Mesendoderm (in vitro differentiated cells): ENCODE measurements at regions not wholly inside any gene's neighbourhood (a gene's known extent, or its start where the extent isn't known, plus 50 kb on each side); places are given as distances from the start of the nearest gene placed in this dataset.

ENCODE experiments used
- DNase-seq: peaks from one replicate; pipeline ENCODE4 v3.0.0; 2013
- H2AK5ac ChIP-seq: 2 replicates; pipeline ENCODE4 v1.6.1; 2013; ENCODE audit warnings: low read length, inconsistent platforms
- H2BK120ac ChIP-seq: 2 replicates; pipeline ENCODE4 v1.6.1; 2013; ENCODE audit warnings: low read depth, mild to moderate bottlenecking, low read length, moderate library complexity, mixed read lengths
- H2BK15ac ChIP-seq: replicated peaks from 2 replicates; pipeline ENCODE4 v1.6.1; 2013; ENCODE audit warnings: low read depth, mild to moderate bottlenecking, moderate library complexity
- H2BK5ac ChIP-seq: 2 replicates; pipeline ENCODE4 v1.6.1; 2013; ENCODE audit warnings: low read length, inconsistent platforms
- H3K18ac ChIP-seq: 2 replicates; pipeline ENCODE4 v1.6.1; 2013; ENCODE audit warnings: mild to moderate bottlenecking, low read length, mixed read lengths
- H3K23ac ChIP-seq: one replicate; pipeline ENCODE4 v1.6.1; 2013; ENCODE audit warnings: low read length
- H3K27ac ChIP-seq: 2 replicates; pipeline ENCODE4 v1.5.1; 2013; ENCODE audit warnings: low read depth, mild to moderate bottlenecking, inconsistent platforms, low read length, moderate library complexity
- H3K27me3 ChIP-seq: 2 replicates; pipeline ENCODE4 v1.6.1; 2013; ENCODE audit warnings: low read length, control low read depth, mild to moderate bottlenecking, inconsistent platforms; ENCODE audit not compliant: insufficient read depth, poor library complexity
- H3K36me3 ChIP-seq: 2 replicates; pipeline ENCODE4 v1.6.1; 2013; ENCODE audit warnings: low read length, inconsistent platforms; ENCODE audit not compliant: control insufficient read depth, insufficient read depth
- H3K4ac ChIP-seq: one replicate; pipeline ENCODE4 v1.6.1; 2013; ENCODE audit warnings: low read depth, mild to moderate bottlenecking, low read length, moderate library complexity
- H3K4me1 ChIP-seq: 2 replicates; pipeline ENCODE4 v1.6.1; 2013; ENCODE audit warnings: low read depth, low read length, inconsistent platforms; ENCODE audit not compliant: control insufficient read depth
- H3K4me2 ChIP-seq: 2 replicates; pipeline ENCODE4 v1.6.1; 2013; ENCODE audit warnings: low read length
- H3K4me3 ChIP-seq: 2 replicates; pipeline ENCODE4 v1.5.1; 2013; ENCODE audit warnings: mild to moderate bottlenecking, low read length
- H3K56ac ChIP-seq: one replicate; pipeline ENCODE4 v1.6.1; 2013; ENCODE audit warnings: low read length
- H3K79me1 ChIP-seq: 2 replicates; pipeline ENCODE4 v1.6.1; 2013; ENCODE audit warnings: low read length, inconsistent platforms
- H3K79me2 ChIP-seq: 2 replicates; pipeline ENCODE4 v1.6.1; 2013; ENCODE audit warnings: mild to moderate bottlenecking, low read length; ENCODE audit not compliant: control insufficient read depth, insufficient read depth
- H3K9ac ChIP-seq: 2 replicates; pipeline ENCODE4 v1.6.1; 2013; ENCODE audit warnings: low read length, inconsistent platforms
- H4K5ac ChIP-seq: one replicate; pipeline ENCODE4 v1.6.1; 2013; ENCODE audit warnings: low read length
- H4K8ac ChIP-seq: one replicate; pipeline ENCODE4 v1.6.1; 2013; ENCODE audit warnings: low read depth, mild to moderate bottlenecking, control low read depth, low read length, moderate library complexity
- WGBS: extraction: QIAGEN DNeasy Blood & Tissue Kit; methylation state at CpG from one replicate; pipeline ENCODE4 v1.1.7; 2013; ENCODE audit warnings: low lambda C conversion rate, missing lambda C conversion rate; ENCODE audit not compliant: insufficient coverage; ENCODE audit errors: extremely low coverage; 5-methylcytosine and 5-hydroxymethylcytosine counted together

DNA sequence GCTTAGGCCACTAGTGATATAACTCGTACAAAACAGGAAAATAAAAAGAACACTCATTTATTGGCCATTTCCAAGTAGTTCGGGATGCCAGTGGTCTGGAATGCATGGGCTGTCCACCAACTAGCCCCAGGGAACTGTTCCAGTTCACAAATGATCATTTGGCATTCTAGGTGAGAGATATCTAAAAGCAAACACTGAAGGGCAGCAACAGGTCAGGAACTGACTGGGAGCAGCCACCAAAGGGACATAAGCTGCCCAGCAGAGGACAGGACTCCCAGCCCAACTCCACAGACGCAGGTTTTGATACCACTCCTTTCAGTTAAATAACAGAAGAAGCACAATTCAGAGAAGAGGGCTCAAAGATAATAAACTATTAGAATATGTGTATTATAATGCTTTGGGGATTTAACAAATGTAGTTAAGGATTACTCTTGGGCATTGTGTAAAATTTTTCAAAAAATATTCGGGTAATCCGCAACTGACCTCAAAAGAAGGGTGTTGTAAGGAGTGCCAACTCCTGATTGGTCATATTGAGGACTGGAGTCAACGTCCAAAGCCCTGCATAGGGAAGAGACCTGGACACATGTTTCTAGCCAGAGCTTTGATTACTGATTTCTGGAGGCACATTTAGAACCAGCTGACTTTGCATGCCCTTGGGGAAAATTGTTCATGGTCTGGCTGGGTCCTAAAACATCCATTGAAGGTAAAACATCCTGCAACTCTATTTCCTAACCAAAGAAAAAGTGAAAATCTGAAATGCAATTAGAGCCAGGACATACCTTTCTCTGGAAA, 320.0 kb downstream of the DNAH5 start:
- no peak overlapping the region for H2BK5ac ChIP-seq
- H3K23ac ChIP-seq: no peak overlapping the region
- H3K4me2 ChIP-seq: no peak overlapping the region
- H3K9ac ChIP-seq: no peak overlapping the region
- H3K79me1 ChIP-seq: no peaks in the 10 kb centered on the region
- no peak overlapping the region for H3K27ac ChIP-seq
- no peaks in the 10 kb centered on the region for H3K27me3 ChIP-seq
- no peak overlapping the region for H4K8ac ChIP-seq
- no peak overlapping the region for H3K18ac ChIP-seq
- no peak overlapping the region for H4K5ac ChIP-seq
- no peak overlapping the region for H3K4me3 ChIP-seq
- no peak overlapping the region for H2AK5ac ChIP-seq
- WGBS: no CpG with 5 or more reads among the region's 6 CpGs
- H2BK15ac ChIP-seq: no peak overlapping the region
- H3K36me3 ChIP-seq: no peaks in the 10 kb centered on the region
- H3K4me1 ChIP-seq: no peaks in the 10 kb centered on the region
- H3K79me2 ChIP-seq: no peaks in the 10 kb centered on the region
- H3K56ac ChIP-seq: no peak overlapping the region
- no peak for DNase-seq
- H2BK120ac ChIP-seq: no peak overlapping the region
- H3K4ac ChIP-seq: no peak overlapping the region

DNA sequence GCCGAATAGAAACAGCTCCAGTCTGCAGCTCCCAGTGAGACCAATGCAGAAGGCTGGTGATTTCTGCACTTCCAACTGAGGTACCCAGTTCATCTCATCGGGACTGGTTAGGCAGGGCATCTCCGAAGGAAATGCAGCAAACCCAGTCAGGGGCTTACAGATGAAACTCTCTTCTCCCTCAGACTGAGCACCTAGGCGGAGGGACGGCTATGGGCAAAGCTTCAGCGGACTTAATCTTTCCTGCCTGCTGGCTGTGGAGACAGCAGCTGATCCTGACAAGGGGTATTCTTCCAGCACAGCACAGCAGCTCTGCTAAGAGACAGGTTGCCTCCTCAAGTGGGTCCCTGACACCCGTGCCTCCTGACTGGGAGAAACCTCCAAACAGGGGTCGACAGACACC, 330.9 kb downstream of the DNAH5 start:
- H3K23ac ChIP-seq: no peak overlapping the region
- H2BK5ac ChIP-seq: no peak overlapping the region
- no peak overlapping the region for H3K9ac ChIP-seq
- H3K4me2 ChIP-seq: no peak overlapping the region
- H4K8ac ChIP-seq: no peak overlapping the region
- no CpG with 5 or more reads among the region's 8 CpGs for WGBS
- no peak overlapping the region for H3K56ac ChIP-seq
- H3K27ac ChIP-seq: no peak overlapping the region
- no peak overlapping the region for H2BK15ac ChIP-seq
- no peak for DNase-seq
- no peak overlapping the region for H3K4me3 ChIP-seq
- H2AK5ac ChIP-seq: no peak overlapping the region
- H3K79me2 ChIP-seq: no peaks in the 10 kb centered on the region
- no peaks in the 10 kb centered on the region for H3K79me1 ChIP-seq
- H2BK120ac ChIP-seq: no peak overlapping the region
- H4K5ac ChIP-seq: no peak overlapping the region
- H3K4me1 ChIP-seq: no peaks in the 10 kb centered on the region
- H3K18ac ChIP-seq: no peak overlapping the region
- H3K27me3 ChIP-seq: no peaks in the 10 kb centered on the region
- H3K36me3 ChIP-seq: no peaks in the 10 kb centered on the region
- H3K4ac ChIP-seq: no peak overlapping the region

DNA sequence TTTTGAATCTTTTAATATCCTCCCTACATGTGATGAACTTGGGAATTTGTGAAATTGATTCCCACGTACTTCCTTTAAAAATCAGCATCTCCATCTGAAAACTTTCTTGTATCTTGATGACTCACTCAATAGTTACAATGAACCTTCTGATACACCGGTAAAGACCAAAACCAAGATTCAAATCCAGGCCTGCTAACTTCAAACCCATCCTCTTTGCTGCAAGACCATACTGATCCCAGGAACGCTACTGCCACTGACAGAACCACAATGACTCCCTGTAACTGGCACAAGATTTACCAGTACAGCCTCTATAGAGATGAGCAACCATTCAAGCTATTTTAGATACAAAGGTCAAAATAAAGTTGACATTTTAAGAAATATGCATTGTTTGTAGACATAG, 332.9 kb downstream of the DNAH5 start:
- H4K8ac ChIP-seq: no peak overlapping the region
- no peak overlapping the region for H3K18ac ChIP-seq
- no CpG with 5 or more reads among the region's 3 CpGs for WGBS
- no peak overlapping the region for H3K4me3 ChIP-seq
- H3K27me3 ChIP-seq: no peaks in the 10 kb centered on the region
- H2BK120ac ChIP-seq: no peak overlapping the region
- H3K79me2 ChIP-seq: no peaks in the 10 kb centered on the region
- H3K23ac ChIP-seq: no peak overlapping the region
- no peak overlapping the region for H3K9ac ChIP-seq
- H2BK15ac ChIP-seq: no peak overlapping the region
- no peak overlapping the region for H3K56ac ChIP-seq
- H3K4me2 ChIP-seq: no peak overlapping the region
- H3K79me1 ChIP-seq: no peaks in the 10 kb centered on the region
- no peaks in the 10 kb centered on the region for H3K4me1 ChIP-seq
- no peak overlapping the region for H3K4ac ChIP-seq
- H2BK5ac ChIP-seq: no peak overlapping the region
- no peak overlapping the region for H4K5ac ChIP-seq
- no peak for DNase-seq
- H3K27ac ChIP-seq: no peak overlapping the region
- no peaks in the 10 kb centered on the region for H3K36me3 ChIP-seq
- no peak overlapping the region for H2AK5ac ChIP-seq

DNA sequence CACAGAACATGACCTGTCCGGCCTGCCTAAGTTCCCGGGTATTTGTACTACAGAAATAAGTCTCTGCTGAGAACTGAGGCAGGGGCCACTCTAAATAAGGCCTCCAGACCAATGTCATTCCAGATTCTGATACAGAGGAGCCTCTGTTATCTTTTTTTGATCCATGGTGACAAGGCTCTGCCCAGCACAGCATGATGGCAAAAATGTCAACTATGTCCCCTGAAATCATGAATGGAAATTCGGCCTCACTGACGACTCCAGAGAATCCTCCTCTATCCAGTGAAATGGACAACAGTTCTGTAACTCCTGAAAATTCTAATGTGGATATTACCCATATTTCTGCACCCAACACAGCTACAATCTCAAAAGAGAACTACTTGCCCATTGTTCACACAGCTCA, 335.0 kb downstream of the DNAH5 start:
- Histone ChIP-seq H2BK5ac (no peak overlapping the region), H3K4me1 (no peaks in the 10 kb centered on the region), H4K5ac (no peak overlapping the region), H3K36me3 (no peaks in the 10 kb centered on the region), H3K56ac (no peak overlapping the region), H3K4me2 (no peak overlapping the region), H4K8ac (no peak overlapping the region), H3K27me3 (no peaks in the 10 kb centered on the region), H3K4ac (no peak overlapping the region), H2BK120ac (no peak overlapping the region), H3K79me1 (no peaks in the 10 kb centered on the region), H2AK5ac (no peak overlapping the region), H3K18ac (no peak overlapping the region), H2BK15ac (no peak overlapping the region), H3K27ac (no peak overlapping the region), H3K4me3 (no peak overlapping the region), H3K79me2 (no peaks in the 10 kb centered on the region), H3K23ac (no peak overlapping the region), H3K9ac (no peak overlapping the region)
- peak; percentile 71 for DNase-seq
- WGBS: no CpG with 5 or more reads among the region's 4 CpGs

DNA sequence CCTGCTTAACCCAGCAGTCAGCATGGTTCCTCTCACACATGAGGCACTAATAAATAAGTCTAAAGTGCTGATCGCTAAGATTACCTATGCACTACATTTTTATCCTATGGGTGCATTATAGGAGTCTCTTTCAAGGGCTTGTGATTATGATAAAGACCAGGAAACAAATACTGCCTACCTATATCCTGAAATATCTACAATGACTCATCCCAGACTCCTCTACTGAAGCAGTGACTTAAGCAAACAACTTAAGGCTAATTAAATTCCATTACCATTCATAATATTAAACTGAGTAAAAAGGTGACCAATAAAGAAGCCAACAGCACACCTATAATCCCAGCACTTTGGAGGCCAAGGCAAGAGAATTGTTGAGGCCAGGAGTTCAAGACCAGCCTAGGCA, 338.4 kb downstream of the DNAH5 start:
- Histone ChIP-seq H3K4me1 (no peaks in the 10 kb centered on the region), H3K27ac (no peak overlapping the region), H3K9ac (no peak overlapping the region), H2BK15ac (no peak overlapping the region), H3K36me3 (no peaks in the 10 kb centered on the region), H4K8ac (no peak overlapping the region), H3K4me3 (no peak overlapping the region), H3K79me1 (no peaks in the 10 kb centered on the region), H3K56ac (no peak overlapping the region), H2BK120ac (no peak overlapping the region), H3K4ac (no peak overlapping the region), H3K4me2 (no peak overlapping the region), H3K18ac (no peak overlapping the region), H3K23ac (no peak overlapping the region), H2AK5ac (no peak overlapping the region), H3K27me3 (no peaks in the 10 kb centered on the region), H2BK5ac (no peak overlapping the region), H3K79me2 (no peaks in the 10 kb centered on the region), H4K5ac (no peak overlapping the region)
- no CpG with 5 or more reads among the region's 1 CpG for WGBS
- DNase-seq: no peak

DNA sequence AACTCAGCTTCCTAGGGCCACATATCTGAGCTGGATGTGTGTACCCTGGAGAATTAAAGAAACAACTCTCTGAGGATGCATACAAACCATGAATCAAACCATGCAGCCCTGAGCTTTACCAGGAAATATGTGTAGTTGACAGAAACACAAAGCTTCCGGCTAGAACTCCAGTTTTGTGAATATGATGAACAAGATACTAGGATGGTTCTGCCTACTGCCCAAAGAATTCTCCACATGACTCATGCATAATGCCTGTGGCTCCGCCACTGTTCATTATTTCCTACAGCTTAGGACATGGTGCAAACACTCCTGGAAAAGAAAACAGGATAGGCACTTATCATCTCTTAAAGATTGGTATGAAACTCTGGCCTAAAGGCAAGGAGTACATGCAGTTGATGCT, 343.4 kb downstream of the DNAH5 start:
- Histone ChIP-seq H2BK15ac (no peak overlapping the region), H3K79me2 (no peaks in the 10 kb centered on the region), H3K4me1 (no peaks in the 10 kb centered on the region), H2AK5ac (no peak overlapping the region), H3K27me3 (no peaks in the 10 kb centered on the region), H4K5ac (no peak overlapping the region), H3K9ac (no peak overlapping the region), H3K56ac (no peak overlapping the region), H3K36me3 (no peaks in the 10 kb centered on the region), H2BK5ac (no peak overlapping the region), H2BK120ac (no peak overlapping the region), H3K4me2 (no peak overlapping the region), H4K8ac (no peak overlapping the region), H3K18ac (no peak overlapping the region), H3K4ac (no peak overlapping the region), H3K79me1 (no peaks in the 10 kb centered on the region), H3K4me3 (no peak overlapping the region), H3K27ac (no peak overlapping the region), H3K23ac (no peak overlapping the region)
- no CpG with 5 or more reads among the region's 2 CpGs for WGBS
- DNase-seq: no peak
